HCT116 (cell line): ENCODE measurements at regions not wholly inside any gene's neighbourhood (a gene's known extent, or its start where the extent isn't known, plus 50 kb on each side); places are given as distances from the start of the nearest gene placed in this dataset.
A peak's percentile ranks its signal among the peaks of the same experiment; 100 is the strongest.

Source experiments
- ATAC-seq: fragments of 200-7000 bp; cut with Tn5 transposase; 2 replicates; pipeline ENCODE4 v1.9.1; 2020; ENCODE audit warnings: mild to moderate bottlenecking, moderate library complexity
- BruUV-seq: library from RNA; stranded (reverse); fragments of 400-500 nt; replicated peaks from 2 replicates; lab custom pipeline; 2021; lab: Mats Ljungman, UMichigan
- CTCF ChIA-PET: fragments of 300-600 bp; sonication (Branson Sonifier 250); formaldehyde crosslinking; loops from one replicate; lab custom pipeline; 2021; ENCODE audit warnings: antibody characterized with exemption; lab: Charles Lee
- POLR2A ChIA-PET: fragments of 300-600, 350-600 bp; sonication (Branson Sonifier 250); formaldehyde crosslinking; loops from one replicate; lab custom pipeline; 2021; ENCODE audit warnings: antibody characterized with exemption; lab: Charles Lee
- RAD21 ChIA-PET, 2 experiments: fragments of 300-600 bp; sonication (Branson Sonifier 250); formaldehyde crosslinking; loops; one replicate each; lab custom pipeline; 2023; ENCODE audit warnings: low total read pairs in 2 of 2; ENCODE audit not compliant: uncharacterized antibody in 2 of 2, unreplicated experiment in 2 of 2, low non-redundant PET in 1 of 2; lab: Charles Lee
- DNase-seq: peaks from one replicate; pipeline ENCODE4 v3.0.0-alpha.2; 2010; ENCODE audit warnings: low read depth, low spot score
- H2AFZ ChIP-seq: fragments of 200-600 bp; shearing (Covaris generic), sonication (generic); 2 replicates; pipeline ENCODE4 v1.6.1; 2017; ENCODE audit warnings: low read depth, mixed run types, mixed read lengths, antibody characterized with exemption, low read length; ENCODE audit not compliant: poor library complexity, severe bottlenecking
- H3K27ac ChIP-seq: 2 replicates; pipeline ENCODE4 v1.5.1; 2012; ENCODE audit warnings: low read depth, low read length
- H3K27me3 ChIP-seq: fragments of 200-600 bp; sonication (generic); 2 replicates; pipeline ENCODE4 v1.6.1; 2016; ENCODE audit warnings: mixed run types, low read length, mixed read lengths; ENCODE audit not compliant: insufficient read depth
- H3K36me3 ChIP-seq, 2 experiments: fragments of 200-500 bp in 1 of 2; fragments of 200-600 bp in 1 of 2; sonication (Bioruptor generic) in 1 of 2; sonication (generic) in 1 of 2; 2 replicates each; pipeline versions ENCODE4 v1.5.1 to v1.6.1; 2014 to 2016; ENCODE audit warnings: low read length in 2 of 2, inconsistent platforms in 1 of 2, mixed read lengths in 1 of 2, mixed run types in 1 of 2; ENCODE audit not compliant: insufficient read depth in 2 of 2, control insufficient read depth in 1 of 2
- H3K4me1 ChIP-seq, 2 experiments: fragments of 200-600 bp in 1 of 2; sonication (generic) in 1 of 2; 2 replicates each; pipeline versions ENCODE4 v1.5.1 to v1.6.1; 2012 to 2017; ENCODE audit warnings: low read length in 2 of 2, inconsistent platforms in 1 of 2, mild to moderate bottlenecking in 1 of 2, mixed read lengths in 1 of 2, mixed run types in 1 of 2, moderate library complexity in 1 of 2; ENCODE audit not compliant: insufficient read depth in 2 of 2, control insufficient read depth in 1 of 2
- H3K4me2 ChIP-seq: fragments of 200-600 bp; sonication (generic); 2 replicates; pipeline ENCODE4 v1.6.1; 2017; ENCODE audit warnings: mixed run types, low read length, mixed read lengths
- H3K4me3 ChIP-seq, 2 experiments: fragments of 200-600 bp in 1 of 2; sonication (generic) in 1 of 2; replicated peaks in 1 of 2; 2 replicates each; pipeline ENCODE4 v1.5.1; 2011 to 2016; ENCODE audit warnings: low read length in 2 of 2, control low read depth in 1 of 2, low read depth in 1 of 2, mild to moderate bottlenecking in 1 of 2, mixed read lengths in 1 of 2, mixed run types in 1 of 2
- H3K79me2 ChIP-seq: fragments of 200-600 bp; sonication (generic); 2 replicates; pipeline ENCODE4 v1.6.1; 2017; ENCODE audit warnings: mild to moderate bottlenecking, mixed run types, low read length, moderate library complexity, mixed read lengths; ENCODE audit not compliant: insufficient read depth
- H3K9ac ChIP-seq: fragments of 200-600 bp; sonication (generic); 2 replicates; pipeline ENCODE4 v1.6.1; 2016; ENCODE audit warnings: low read length, mixed read lengths
- H3K9me2 ChIP-seq: fragments of 200-600 bp; sonication (generic), shearing (Covaris generic); 2 replicates; pipeline ENCODE4 v1.6.1; 2017; ENCODE audit warnings: mixed run types, mild to moderate bottlenecking, moderate library complexity; ENCODE audit not compliant: insufficient read depth
- H3K9me3 ChIP-seq, 2 experiments: fragments of 200-500 bp in 1 of 2; fragments of 200-600 bp in 1 of 2; sonication (Bioruptor generic) in 1 of 2; sonication (generic) in 1 of 2; 2 replicates each; pipeline ENCODE4 v1.6.1; 2014 to 2017; ENCODE audit warnings: low read length in 2 of 2, mixed read lengths in 2 of 2, inconsistent platforms in 1 of 2, low read depth in 1 of 2, mild to moderate bottlenecking in 1 of 2, mixed run types in 1 of 2, moderate library complexity in 1 of 2; ENCODE audit not compliant: control insufficient read depth in 1 of 2, insufficient read depth in 1 of 2
- H4K20me1 ChIP-seq: fragments of 200-600 bp; sonication (generic), shearing (Covaris generic); 2 replicates; pipeline ENCODE4 v1.6.1; 2017; ENCODE audit warnings: mixed run types, mild to moderate bottlenecking, moderate library complexity; ENCODE audit not compliant: insufficient read depth
- ATF3 ChIP-seq: IDR thresholded peaks from 2 replicates; pipeline ENCODE4 v1.6.1; 2012
- EGR1 ChIP-seq: IDR thresholded peaks from 2 replicates; pipeline ENCODE4 v1.6.1; 2012; ENCODE audit warnings: low read depth
- EZH2phosphoT487 ChIP-seq: fragments of 200-600 bp; IDR thresholded peaks from 2 replicates; pipeline ENCODE4 v1.6.1; 2018; ENCODE audit warnings: antibody characterized with exemption, borderline replicate concordance
- FOSL1 ChIP-seq: IDR thresholded peaks from 2 replicates; pipeline ENCODE4 v1.6.1; 2012; ENCODE audit warnings: low read depth
- JUND ChIP-seq: IDR thresholded peaks from 2 replicates; pipeline ENCODE4 v1.6.1; 2012
- MAX ChIP-seq: IDR thresholded peaks from 2 replicates; pipeline ENCODE4 v1.6.1; 2012
- POLR2A ChIP-seq: IDR thresholded peaks from 2 replicates; pipeline ENCODE4 v1.7.0; 2011; ENCODE audit warnings: borderline replicate concordance; ENCODE audit not compliant: insufficient read depth, insufficient read length; ENCODE audit errors: extremely low read depth
- SRF ChIP-seq: IDR thresholded peaks from 2 replicates; pipeline ENCODE4 v1.6.1; 2012; ENCODE audit warnings: low read depth
- intact Hi-C: fragments of 100-400 bp; cut with micrococcal nuclease; formaldehyde crosslinking; loops from 2 replicates; pipeline ENCODE4 v1.10.0; 2022

GRCh38 chr20:47988676-47989075 lies 203.4 kb upstream of the SULF2 start:
- no TSS peak for BruUV-seq
- H3K4me1 ChIP-seq = peaks cover 0 to 23% of the 10 kb centered on the region in 2 experiments
- no peak overlapping the region for H3K4me2 ChIP-seq
- ATAC-seq (peak; percentile 52), DNase-seq (no peak)
- ChIA-PET RAD21 (no interaction called here), POLR2A (interaction anchor here (0.9 kb wide), 1 partner anchor 14 kb away, joined by 3 read pairs; no protein-coding TSS in a partner anchor), CTCF (no interaction called here)
- H4K20me1 ChIP-seq = no peaks in the 10 kb centered on the region
- no peak overlapping the region for H2AFZ ChIP-seq
- no peaks in the 10 kb centered on the region for H3K79me2 ChIP-seq
- H3K9me3 ChIP-seq = peaks cover 0 to 4% of the 10 kb centered on the region in 2 experiments; a peak in 1 of 4 replicates
- no peaks in the 10 kb centered on the region for H3K9me2 ChIP-seq
- no peak overlapping the region for H3K4me3 ChIP-seq
- H3K27me3 ChIP-seq = no peaks in the 10 kb centered on the region
- TF ChIP-seq SRF = no peak
- no peak for TF ChIP-seq MAX
- TF ChIP-seq EZH2phosphoT487 = no peak
- TF ChIP-seq ATF3 = no peak
- intact Hi-C loops = no loop called here
- H3K9ac ChIP-seq = no peak overlapping the region
- H3K27ac ChIP-seq = no peak overlapping the region
- no peaks in the 10 kb centered on the region for H3K36me3 ChIP-seq

GRCh38 chr20:47985092-47985850 lies 200.0 kb upstream of the SULF2 start:
- TF ChIP-seq POLR2A = no peak
- TF ChIP-seq EGR1 = no peak
- no peak for TF ChIP-seq JUND
- TF ChIP-seq FOSL1 = 0 out of 2 replicates have a peak, but pooled peaks have one; percentile 13
- peaks cover 0 to 3% of the 10 kb centered on the region in 2 experiments; a peak in 1 of 4 replicates for H3K9me3 ChIP-seq
- no peaks in the 10 kb centered on the region for H3K79me2 ChIP-seq
- no peak overlapping the region for H2AFZ ChIP-seq
- no TSS peak for BruUV-seq
- peaks cover 0 to 33% of the 10 kb centered on the region in 2 experiments for H3K4me1 ChIP-seq
- ChIA-PET CTCF (no interaction called here), POLR2A (no interaction called here), RAD21 (no interaction called here)
- no peaks in the 10 kb centered on the region for H3K36me3 ChIP-seq
- intact Hi-C loops = no loop called here
- ATAC-seq (peak; percentile 74), DNase-seq (no peak)
- H3K9ac ChIP-seq = no peak overlapping the region
- no peaks in the 10 kb centered on the region for H3K9me2 ChIP-seq
- no peaks in the 10 kb centered on the region for H3K27me3 ChIP-seq
- H3K27ac ChIP-seq = no peak overlapping the region
- H3K4me3 ChIP-seq = no peak overlapping the region
- no peak overlapping the region for H3K4me2 ChIP-seq
- no peaks in the 10 kb centered on the region for H4K20me1 ChIP-seq
